ENCODE measurements at regions not wholly inside any gene's neighbourhood (a gene's known extent, or its start where the extent isn't known, plus 50 kb on each side); places are given as distances from the start of the nearest gene placed in this dataset.

DNA sequence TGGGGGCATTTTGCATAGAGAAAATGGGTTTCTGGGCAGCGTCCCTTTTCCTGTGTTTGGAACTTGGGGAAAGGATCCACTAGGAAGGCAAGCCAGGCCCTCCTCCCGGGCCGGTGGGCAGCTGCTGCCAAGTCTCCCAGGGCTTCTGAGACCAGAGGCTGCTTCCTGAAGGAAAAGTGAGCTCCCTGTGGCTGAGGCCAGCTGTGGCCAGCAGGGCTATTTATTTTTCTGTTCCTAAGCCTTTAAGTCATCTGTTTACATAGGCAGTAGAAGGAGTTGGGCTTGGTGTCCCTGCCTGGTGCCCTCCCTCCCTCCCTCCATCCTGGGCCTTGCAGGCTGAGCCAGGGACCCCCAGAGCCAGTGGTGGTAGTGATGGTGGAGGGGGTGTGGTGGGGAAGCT, 70.5 kb upstream of the COL13A1 start:
- Mint-ChIP-seq H3K4me1 (no peaks in the 10 kb centered on the region), H3K36me3 (no peaks in the 10 kb centered on the region), H3K27ac (no peak overlapping the region), H3K27me3 (peaks cover 34% of the 10 kb centered on the region), H3K4me3 (no peak overlapping the region), H3K9me3 (no peaks in the 10 kb centered on the region)
- ATAC-seq = no peak

DNA sequence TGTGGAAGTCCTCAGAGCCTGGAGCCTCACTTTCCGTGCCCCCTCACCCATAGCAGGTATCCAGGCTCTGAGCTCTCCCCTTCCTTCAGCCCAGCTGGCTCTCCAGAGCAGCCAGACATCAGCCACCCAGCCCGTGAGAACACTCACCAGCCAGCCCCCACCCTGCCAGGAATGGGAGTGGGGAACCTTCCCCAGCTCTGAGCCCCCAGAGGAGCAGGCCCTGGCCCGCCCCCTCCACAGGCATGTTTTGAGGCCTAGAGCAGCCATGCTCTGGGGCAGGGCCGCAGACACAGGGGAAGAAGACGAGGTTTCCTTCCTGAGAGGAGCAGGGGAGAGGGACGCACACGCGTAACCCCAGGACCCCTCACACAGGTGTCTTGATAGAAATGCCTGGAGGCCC, 70.0 kb upstream of the COL13A1 start:
- Mint-ChIP-seq H3K4me3 (no peak overlapping the region), H3K4me1 (no peaks in the 10 kb centered on the region), H3K27me3 (peaks cover 34% of the 10 kb centered on the region), H3K9me3 (no peaks in the 10 kb centered on the region), H3K36me3 (no peaks in the 10 kb centered on the region), H3K27ac (no peak overlapping the region)
- ATAC-seq = no peak

DNA sequence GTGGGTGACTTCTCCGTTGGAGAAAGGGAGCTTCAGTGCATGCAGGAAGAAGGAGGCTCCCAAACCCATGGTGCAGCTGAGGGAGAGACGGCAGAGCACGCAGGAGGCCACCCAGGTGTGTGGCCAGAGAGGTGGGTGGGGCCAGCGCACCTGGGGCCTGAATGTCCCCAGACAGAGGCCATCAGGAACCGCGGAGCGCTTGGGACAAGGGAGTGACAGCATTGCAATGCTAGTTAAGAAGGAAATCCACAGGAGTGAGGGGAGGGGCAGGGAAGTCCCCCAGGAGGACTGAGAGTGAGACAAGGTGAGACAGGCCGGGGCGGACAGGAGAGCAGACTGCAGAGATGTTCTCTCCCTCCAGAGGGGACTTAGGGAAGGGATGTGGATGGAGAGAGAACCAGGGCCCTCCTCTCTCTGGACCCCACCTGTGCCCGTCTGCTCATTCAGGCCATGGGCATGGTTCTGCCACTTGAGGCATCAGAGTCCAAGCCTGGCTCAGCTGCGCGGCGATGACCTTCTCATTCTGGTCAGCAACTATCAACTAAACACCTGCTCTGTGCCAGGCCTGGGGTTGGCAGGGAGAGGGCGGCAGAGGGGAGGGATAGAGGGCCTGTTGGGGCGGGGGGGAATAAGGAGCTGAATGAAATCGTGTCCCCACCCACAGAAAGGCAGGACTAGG, 69.4 kb upstream of the COL13A1 start:
- H3K27me3 Mint-ChIP-seq = peaks cover 34% of the 10 kb centered on the region
- H3K9me3 Mint-ChIP-seq = no peaks in the 10 kb centered on the region
- H3K4me3 Mint-ChIP-seq = no peak overlapping the region
- no peaks in the 10 kb centered on the region for H3K4me1 Mint-ChIP-seq
- no peaks in the 10 kb centered on the region for H3K36me3 Mint-ChIP-seq
- no peak for ATAC-seq
- H3K27ac Mint-ChIP-seq = no peak overlapping the region

DNA sequence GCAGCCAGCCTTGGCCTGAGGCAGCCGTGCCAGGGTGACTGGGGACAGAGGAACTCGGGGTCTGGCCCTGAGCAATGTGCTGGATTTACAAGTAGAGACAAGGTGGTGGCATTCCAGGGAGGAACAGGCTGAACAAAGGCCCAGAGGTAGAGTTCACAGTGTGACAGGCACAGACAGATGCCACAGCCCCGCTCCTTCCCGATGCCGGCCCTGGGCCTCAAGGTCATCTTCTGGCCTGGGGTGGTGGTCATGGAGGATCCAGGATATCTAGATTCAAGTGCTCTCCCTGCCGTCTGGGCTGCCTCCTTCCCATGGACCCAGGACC, 68.9 kb upstream of the COL13A1 start:
- peaks cover 34% of the 10 kb centered on the region for H3K27me3 Mint-ChIP-seq
- no peaks in the 10 kb centered on the region for H3K36me3 Mint-ChIP-seq
- H3K27ac Mint-ChIP-seq = no peak overlapping the region
- H3K4me3 Mint-ChIP-seq = no peak overlapping the region
- ATAC-seq = no peak
- H3K9me3 Mint-ChIP-seq = no peaks in the 10 kb centered on the region
- H3K4me1 Mint-ChIP-seq = no peaks in the 10 kb centered on the region

DNA sequence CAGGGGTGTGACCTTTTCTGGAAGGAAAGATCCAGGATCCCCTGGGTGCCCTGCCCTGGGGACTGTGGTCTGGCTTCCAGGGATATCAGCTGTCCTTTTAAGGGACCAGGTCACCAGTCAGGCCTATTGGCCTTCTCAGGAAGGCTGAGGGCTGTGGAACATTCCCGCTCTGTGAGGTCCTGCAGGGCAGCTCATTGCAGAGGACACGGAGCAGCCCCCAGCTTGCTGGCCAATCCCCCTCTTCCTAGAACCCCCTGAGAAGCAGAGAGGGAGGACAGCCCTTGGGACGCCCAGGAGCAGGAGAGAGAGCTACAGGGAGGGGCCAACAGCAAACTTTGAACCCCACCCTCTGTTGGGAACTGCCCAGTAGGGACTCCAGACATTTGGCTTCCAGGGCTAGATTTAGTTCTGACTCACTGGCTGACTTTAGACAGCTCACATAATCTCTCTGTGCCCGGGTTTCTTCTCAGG, 67.9 kb upstream of the COL13A1 start:
- Mint-ChIP-seq H3K36me3 (no peaks in the 10 kb centered on the region), H3K4me3 (no peak overlapping the region), H3K4me1 (no peaks in the 10 kb centered on the region), H3K27me3 (peaks cover 27% of the 10 kb centered on the region), H3K27ac (no peak overlapping the region), H3K9me3 (no peaks in the 10 kb centered on the region)
- ATAC-seq = no peak

DNA sequence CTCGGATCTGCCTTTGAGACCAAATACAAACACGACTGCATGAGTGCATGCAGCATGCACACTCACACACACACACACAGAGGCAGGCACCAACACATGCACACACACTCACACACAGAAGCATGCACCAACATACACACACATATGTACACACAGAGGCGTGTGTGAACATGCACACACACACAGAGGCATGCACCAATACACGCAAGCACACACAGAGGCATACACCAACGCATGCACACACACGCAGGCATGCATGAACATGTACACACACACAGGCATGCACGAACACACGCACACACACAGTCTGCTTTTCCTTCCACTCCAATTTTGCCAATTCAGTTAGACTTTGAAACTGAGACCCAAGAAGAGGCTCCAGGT, 67.3 kb upstream of the COL13A1 start:
- Mint-ChIP-seq H3K4me1 (no peaks in the 10 kb centered on the region), H3K36me3 (no peaks in the 10 kb centered on the region), H3K27me3 (peaks cover 24% of the 10 kb centered on the region), H3K4me3 (no peak overlapping the region), H3K9me3 (no peaks in the 10 kb centered on the region), H3K27ac (no peak overlapping the region)
- ATAC-seq = no peak

DNA sequence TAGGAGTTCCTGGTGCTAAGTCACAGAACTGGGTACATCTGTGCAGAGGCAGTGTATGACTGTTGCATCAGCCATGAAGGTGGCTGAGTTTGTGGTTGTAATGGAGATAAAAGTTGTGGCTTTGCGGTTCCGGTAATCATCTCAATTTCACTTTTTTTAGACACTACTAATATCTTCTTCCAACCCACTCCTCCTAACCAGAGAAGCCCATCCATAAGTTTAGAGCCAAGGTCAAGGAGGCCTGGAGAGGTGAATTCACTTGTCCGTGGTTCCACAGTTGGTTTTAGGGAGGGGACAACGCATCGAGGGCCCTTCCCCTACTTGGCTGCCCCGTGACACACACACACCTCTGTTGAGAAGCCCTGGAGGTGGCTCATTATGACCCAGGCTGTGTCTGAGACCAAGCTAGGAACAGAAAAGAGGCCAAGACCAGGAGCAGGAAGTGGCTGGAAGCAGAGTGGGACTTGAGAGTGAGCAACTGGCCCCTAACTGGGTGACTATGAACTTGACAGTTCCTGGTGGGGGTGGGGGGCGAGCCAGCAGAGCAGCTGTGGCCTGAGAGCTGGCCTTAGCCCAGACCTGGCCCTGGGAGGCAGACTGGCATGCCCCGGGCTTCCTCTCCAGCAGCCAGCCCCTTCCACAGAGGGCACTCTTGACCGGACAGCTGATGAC, 66.8 kb upstream of the COL13A1 start:
- Mint-ChIP-seq H3K27ac (no peak overlapping the region), H3K4me3 (no peak overlapping the region)
- no peak for ATAC-seq

DNA sequence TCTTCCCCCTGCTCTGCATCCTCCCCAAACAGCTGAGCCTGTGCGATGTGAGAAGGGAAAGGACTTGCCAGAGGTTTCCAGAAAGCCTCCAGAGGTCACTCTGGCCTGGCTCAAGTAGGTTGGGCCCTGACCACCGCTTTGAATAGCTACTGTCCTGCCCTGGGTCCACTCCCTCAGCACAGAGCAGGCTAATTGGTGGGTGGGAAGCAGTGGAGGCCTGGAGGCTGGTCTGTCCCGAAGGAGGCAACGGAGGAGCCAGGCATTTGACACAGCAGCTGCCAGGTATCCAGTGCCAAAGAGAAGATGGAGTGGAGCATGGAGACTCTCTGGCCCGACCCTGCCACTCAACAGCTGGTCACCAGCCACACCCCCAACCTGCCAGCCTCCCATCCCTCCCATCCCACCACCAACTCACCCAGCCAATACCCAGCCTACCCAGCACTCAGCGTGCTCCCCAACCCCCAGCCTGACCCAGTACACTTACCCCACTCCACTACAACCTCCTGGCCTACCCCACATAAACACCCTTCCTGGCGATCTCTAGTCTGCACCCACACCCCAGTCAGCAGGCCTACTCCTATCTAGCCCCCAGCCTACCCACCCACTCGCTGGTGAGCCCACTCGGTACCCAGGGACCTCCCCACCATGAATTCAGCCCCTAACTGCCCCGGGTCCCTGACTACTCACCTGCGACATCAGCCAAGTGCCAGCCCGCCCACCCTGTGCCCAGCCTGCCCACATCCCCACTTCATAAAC, 64.6 kb upstream of the COL13A1 start:
- Mint-ChIP-seq H3K4me3 (no peak overlapping the region), H3K36me3 (no peaks in the 10 kb centered on the region), H3K27me3 (peaks cover 37% of the 10 kb centered on the region), H3K4me1 (no peaks in the 10 kb centered on the region), H3K9me3 (no peaks in the 10 kb centered on the region), H3K27ac (no peak overlapping the region)
- ATAC-seq = no peak

More for the DNA sequence above, 66.8 kb upstream of the COL13A1 start:
- Mint-ChIP-seq H3K4me1 (no peaks in the 10 kb centered on the region), H3K36me3 (no peaks in the 10 kb centered on the region), H3K9me3 (no peaks in the 10 kb centered on the region), H3K27me3 (peaks cover 24% of the 10 kb centered on the region)

DNA sequence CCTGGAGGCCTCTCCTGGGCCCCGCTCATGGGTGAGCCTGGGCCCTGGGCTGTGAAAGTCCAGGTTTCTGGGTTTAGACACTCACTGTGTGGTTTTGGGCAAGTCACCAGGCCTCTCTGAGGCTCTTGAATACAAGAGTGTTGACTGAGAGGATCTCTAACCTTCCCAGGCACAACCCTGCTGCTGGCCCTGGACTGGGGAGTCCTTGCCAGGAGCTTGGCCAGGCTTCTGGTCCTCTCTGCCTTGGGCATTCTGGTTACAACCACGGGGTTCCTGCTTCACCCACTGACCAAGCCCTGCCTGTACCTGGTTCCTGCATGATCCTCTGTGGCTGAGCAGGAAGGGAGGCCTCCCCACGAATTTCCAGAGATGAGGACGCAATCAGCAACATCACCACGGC, 63.6 kb upstream of the COL13A1 start:
- Mint-ChIP-seq H3K4me1 (no peaks in the 10 kb centered on the region), H3K27me3 (peaks cover 33% of the 10 kb centered on the region), H3K27ac (no peak overlapping the region), H3K9me3 (no peaks in the 10 kb centered on the region), H3K4me3 (no peak overlapping the region), H3K36me3 (no peaks in the 10 kb centered on the region)
- ATAC-seq = no peak

DNA sequence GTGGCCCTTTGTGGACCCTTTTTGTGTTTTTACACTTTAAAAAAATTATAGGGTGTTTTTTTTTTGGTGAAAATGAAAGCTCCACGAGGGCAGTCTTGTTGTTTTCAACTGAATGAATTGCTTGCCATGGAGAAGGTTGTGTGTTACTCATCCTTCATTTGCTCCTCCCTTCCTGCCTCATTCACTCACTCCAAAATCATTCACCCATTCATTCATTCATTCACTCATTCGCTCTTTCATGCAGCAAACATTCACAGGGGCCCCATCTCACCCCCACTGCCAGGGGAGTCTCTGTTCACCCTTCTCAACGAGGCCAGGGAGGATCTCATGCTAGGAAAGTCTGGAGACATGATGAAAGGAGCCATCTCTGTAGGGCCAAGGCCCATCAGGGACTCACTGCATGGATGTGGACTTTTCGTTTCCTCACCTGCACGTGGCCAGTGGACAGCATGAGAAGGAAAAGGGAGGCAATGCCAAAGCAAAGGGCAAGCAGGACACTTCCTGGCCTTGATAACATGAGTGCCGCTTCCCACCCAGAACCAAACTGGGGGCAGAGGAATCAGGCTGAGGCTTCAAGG, 62.8 kb upstream of the COL13A1 start:
- Mint-ChIP-seq H3K36me3 (no peaks in the 10 kb centered on the region), H3K9me3 (no peaks in the 10 kb centered on the region), H3K27ac (no peak overlapping the region), H3K4me1 (no peaks in the 10 kb centered on the region), H3K4me3 (no peak overlapping the region), H3K27me3 (peaks cover 34% of the 10 kb centered on the region)
- no peak for ATAC-seq

DNA sequence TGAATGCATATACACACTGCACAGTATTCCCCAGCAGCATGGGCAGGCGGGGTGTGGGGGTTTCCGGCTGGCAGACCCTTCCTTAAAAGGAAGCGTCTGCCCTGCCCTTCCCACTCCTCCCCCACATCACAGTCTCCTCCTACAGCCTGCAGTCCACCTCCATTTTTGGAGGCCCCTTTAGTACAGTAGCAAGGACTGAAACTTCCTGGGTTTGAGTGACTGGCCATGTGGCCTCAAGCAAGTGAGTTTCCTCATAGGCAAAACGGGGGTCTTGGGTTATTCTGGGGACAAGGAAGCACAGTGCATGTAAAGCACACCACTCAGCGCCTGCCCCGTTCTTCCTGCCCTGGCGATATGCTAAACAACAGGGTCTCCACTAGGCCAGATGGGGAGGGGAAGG, 62.1 kb upstream of the COL13A1 start:
- ATAC-seq = no peak
- Mint-ChIP-seq H3K4me3 (no peak overlapping the region), H3K27me3 (peaks cover 39% of the 10 kb centered on the region), H3K9me3 (no peaks in the 10 kb centered on the region), H3K36me3 (no peaks in the 10 kb centered on the region), H3K4me1 (no peaks in the 10 kb centered on the region), H3K27ac (no peak overlapping the region)

DNA sequence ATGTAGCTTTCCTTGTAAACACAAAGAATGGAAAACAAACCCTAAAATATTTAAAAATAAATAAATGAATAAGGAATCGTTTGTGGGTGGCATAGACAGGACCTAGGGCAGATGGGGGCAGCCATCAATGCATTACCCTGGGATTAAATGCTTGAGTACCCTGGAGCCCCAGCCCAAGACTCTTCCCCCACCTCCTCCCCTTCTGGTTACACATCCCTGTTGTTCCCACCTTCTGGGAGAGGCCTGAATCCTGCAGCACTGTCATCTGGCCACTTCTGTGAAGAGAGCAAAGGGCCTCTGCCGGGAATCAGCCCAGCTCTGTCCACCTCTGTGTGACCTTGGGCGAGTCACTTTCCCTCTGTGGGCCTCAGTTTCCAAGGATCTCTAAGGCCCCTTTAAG, 61.6 kb upstream of the COL13A1 start:
- Mint-ChIP-seq H3K27ac (no peak overlapping the region), H3K27me3 (peaks cover 44% of the 10 kb centered on the region)

DNA sequence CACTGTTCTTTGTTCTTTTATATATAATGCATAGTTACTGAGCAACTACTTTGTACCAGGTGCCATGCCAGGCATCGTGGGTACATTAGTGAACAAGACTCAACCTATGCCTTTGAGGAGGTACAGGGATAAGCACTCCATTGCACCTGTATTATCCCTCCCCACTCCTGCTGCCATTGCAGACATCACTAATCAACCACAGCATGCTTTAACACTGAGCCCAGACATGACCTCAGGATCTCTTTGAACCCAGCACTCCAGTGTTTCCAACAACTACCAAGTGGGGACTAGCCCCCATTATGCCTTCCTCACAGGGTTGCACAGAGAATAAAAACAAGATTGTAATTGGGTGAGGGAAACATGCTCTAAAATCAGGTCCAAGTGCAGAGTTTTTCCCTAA, 60.5 kb upstream of the COL13A1 start:
- Mint-ChIP-seq H3K4me3 (no peak overlapping the region), H3K9me3 (no peaks in the 10 kb centered on the region), H3K36me3 (no peaks in the 10 kb centered on the region), H3K4me1 (no peaks in the 10 kb centered on the region), H3K27me3 (peaks cover 48% of the 10 kb centered on the region), H3K27ac (no peak overlapping the region)
- ATAC-seq = no peak

More for the DNA sequence above, 61.6 kb upstream of the COL13A1 start:
- Mint-ChIP-seq H3K4me3 (no peak overlapping the region), H3K9me3 (no peaks in the 10 kb centered on the region), H3K4me1 (no peaks in the 10 kb centered on the region), H3K36me3 (no peaks in the 10 kb centered on the region)
- ATAC-seq = no peak

DNA sequence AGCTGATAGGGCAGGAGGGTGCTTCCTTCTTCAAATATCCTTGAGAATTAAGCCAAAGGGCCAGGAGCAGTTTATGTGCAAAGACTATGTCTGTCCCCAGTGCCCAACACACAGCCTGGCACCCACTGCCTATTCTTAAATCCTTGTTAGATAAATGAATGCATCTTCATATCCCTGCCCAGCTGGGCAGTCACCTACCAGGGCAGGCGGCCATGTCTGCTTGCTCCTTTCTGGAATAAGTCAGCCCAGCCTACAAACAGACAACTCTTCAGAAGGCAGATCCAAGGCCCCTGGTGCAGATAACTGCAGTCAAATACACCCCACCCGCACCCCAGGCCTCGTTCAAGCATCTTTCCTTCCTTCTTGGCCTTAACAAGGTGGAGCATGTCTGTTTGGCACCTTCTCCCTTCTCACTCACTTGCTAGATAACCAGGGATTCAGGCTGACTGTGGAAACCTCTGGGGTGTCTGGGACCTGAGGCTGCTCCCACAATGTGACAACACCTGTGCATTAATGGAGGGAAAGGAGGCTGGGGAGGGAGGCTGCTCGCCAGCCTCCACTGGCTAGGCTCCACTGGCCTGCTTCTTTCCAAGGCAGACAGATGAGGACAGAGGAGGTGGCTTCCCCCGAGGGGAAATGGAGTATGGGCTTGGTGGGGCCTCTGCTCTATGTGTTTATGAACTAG, 59.9 kb upstream of the COL13A1 start:
- Mint-ChIP-seq H3K27me3 (peaks cover 48% of the 10 kb centered on the region), H3K27ac (no peak overlapping the region), H3K4me3 (no peak overlapping the region)

DNA sequence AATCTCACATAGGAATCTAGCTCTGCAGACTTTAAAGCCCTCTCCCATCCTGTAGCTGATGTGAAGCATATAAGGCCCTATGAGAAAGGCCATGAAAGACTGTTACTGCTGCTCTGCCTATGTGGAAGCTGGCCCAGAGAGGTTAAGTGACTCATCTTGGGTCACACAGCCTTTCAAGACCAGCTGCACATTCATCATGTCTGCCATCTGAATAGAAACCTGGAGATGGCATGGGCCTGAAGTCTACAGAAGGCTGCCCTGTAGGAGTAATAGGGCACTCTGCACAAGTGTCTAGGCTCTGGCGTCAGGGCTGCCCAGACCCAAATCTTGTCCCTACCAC, 59.4 kb upstream of the COL13A1 start:
- Mint-ChIP-seq H3K27ac (no peak overlapping the region), H3K9me3 (no peaks in the 10 kb centered on the region), H3K27me3 (peaks cover 48% of the 10 kb centered on the region), H3K4me3 (no peak overlapping the region), H3K36me3 (no peaks in the 10 kb centered on the region), H3K4me1 (no peaks in the 10 kb centered on the region)
- no peak for ATAC-seq

More for the DNA sequence above, 59.9 kb upstream of the COL13A1 start:
- ATAC-seq = no peak
- Mint-ChIP-seq H3K4me1 (no peaks in the 10 kb centered on the region), H3K36me3 (no peaks in the 10 kb centered on the region), H3K9me3 (no peaks in the 10 kb centered on the region)

All from stimulated activated memory B cell treated with anti-CD40 and anti-IgM and Interleukin-4, amounts not matched to agents 10 μg/mL and 1 μg/mL and 100 μg/mL, for 72 hours (primary cell).